Tibial artery (tissue), 4 donors: ENCODE measurements at regions not wholly inside any gene's neighbourhood (a gene's known extent, or its start where the extent isn't known, plus 50 kb on each side); places are given as distances from the start of the nearest gene placed in this dataset.

Experiments used
- DNase-seq, 2 donors: peaks; one replicate each; pipeline ENCODE4 v3.0.0-alpha.2; 2019
- H3K27ac ChIP-seq, 2 donors: fragments of 200-600 bp; sonication (generic) in 1 of 2; 1 replicate in 1 of 2; 2 replicates in 1 of 2; pipeline ENCODE4 v1.5.1; 2018 to 2019; ENCODE audit warnings: mild to moderate bottlenecking in 1 of 2
- H3K27me3 ChIP-seq, 2 donors: fragments of 200-600 bp; sonication (generic) in 1 of 2; one replicate each; pipeline versions ENCODE4 v1.5.1 to v1.6.0; 2016 to 2019
- H3K36me3 ChIP-seq, 3 donors: fragments of 200-600 bp; sonication (generic) in 2 of 3; one replicate each; pipeline ENCODE4 v1.5.1; 2016 to 2019; ENCODE audit warnings: mild to moderate bottlenecking in 2 of 3
- H3K4me1 ChIP-seq, 4 donors: fragments of 200-600 bp; sonication (generic) in 2 of 4; 1 replicate in 3 of 4; 2 replicates in 1 of 4; pipeline ENCODE4 v1.5.1; 2016 to 2019
- H3K4me3 ChIP-seq, 2 donors: fragments of 200-600 bp; sonication (generic) in 1 of 2; 1 replicate in 1 of 2; 2 replicates in 1 of 2; pipeline ENCODE4 v1.5.1; 2018 to 2019; ENCODE audit warnings: mild to moderate bottlenecking in 2 of 2
- H3K9me3 ChIP-seq, 3 donors: fragments of 200-600 bp; sonication (generic) in 1 of 3; one replicate each; pipeline ENCODE4 v1.5.1; 2016 to 2019
- intact Hi-C: fragments of 100-400 bp; cut with DNase I; formaldehyde crosslinking; loops from one replicate; pipeline ENCODE4 v1.15.0; 2023; ENCODE audit warnings: low total_unique reads
- TF ChIP-seq, protein P1 (sequence below), 2 experiments: fragments of 200-600 bp in 1 of 2; fragments of 450-650 bp in 1 of 2; IDR thresholded peaks; one replicate each; pipeline ENCODE4 v1.5.1; 2017 to 2019; ENCODE audit warnings: antibody characterized with exemption in 2 of 2, mild to moderate bottlenecking in 1 of 2, moderate library complexity in 1 of 2

DNA sequence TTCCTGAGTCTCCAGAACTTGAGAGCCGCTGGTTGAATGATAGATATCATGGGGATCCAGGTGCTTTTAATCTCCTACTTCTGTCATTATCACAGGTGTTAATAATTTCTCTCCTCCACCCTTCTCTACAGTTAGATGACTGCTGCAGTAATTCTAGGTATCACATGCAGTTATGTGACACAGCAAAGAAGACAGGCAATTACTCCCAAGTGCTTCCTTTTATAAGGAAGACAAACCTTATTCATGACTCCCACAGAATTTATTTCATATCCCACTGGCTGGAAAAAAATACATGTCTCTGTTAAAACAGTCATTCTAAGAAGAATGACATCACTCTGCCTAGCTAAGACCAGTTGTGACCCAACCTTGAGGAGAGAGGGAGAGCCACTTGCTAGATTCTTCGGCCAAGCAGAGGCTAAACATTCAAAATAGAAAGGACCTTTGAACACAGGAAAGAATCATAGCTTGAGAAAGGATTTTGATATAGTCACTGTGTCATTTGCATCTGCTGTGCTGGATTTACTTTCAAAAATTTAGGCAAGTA, 500.6 kb downstream of the SI start:
- Histone ChIP-seq H3K27me3 (no peaks in the 10 kb centered on the region), H3K4me1 (no peaks in the 10 kb centered on the region), H3K27ac (no peak overlapping the region), H3K9me3 (no peaks in the 10 kb centered on the region), H3K4me3 (no peak overlapping the region), H3K36me3 (no peaks in the 10 kb centered on the region)
- intact Hi-C loops = no loop called here
- TF ChIP-seq, protein P1, sequence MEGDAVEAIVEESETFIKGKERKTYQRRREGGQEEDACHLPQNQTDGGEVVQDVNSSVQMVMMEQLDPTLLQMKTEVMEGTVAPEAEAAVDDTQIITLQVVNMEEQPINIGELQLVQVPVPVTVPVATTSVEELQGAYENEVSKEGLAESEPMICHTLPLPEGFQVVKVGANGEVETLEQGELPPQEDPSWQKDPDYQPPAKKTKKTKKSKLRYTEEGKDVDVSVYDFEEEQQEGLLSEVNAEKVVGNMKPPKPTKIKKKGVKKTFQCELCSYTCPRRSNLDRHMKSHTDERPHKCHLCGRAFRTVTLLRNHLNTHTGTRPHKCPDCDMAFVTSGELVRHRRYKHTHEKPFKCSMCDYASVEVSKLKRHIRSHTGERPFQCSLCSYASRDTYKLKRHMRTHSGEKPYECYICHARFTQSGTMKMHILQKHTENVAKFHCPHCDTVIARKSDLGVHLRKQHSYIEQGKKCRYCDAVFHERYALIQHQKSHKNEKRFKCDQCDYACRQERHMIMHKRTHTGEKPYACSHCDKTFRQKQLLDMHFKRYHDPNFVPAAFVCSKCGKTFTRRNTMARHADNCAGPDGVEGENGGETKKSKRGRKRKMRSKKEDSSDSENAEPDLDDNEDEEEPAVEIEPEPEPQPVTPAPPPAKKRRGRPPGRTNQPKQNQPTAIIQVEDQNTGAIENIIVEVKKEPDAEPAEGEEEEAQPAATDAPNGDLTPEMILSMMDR (IDR thresholded peaks at IDR 0.05) = no peak
- no peak for DNase-seq

DNA sequence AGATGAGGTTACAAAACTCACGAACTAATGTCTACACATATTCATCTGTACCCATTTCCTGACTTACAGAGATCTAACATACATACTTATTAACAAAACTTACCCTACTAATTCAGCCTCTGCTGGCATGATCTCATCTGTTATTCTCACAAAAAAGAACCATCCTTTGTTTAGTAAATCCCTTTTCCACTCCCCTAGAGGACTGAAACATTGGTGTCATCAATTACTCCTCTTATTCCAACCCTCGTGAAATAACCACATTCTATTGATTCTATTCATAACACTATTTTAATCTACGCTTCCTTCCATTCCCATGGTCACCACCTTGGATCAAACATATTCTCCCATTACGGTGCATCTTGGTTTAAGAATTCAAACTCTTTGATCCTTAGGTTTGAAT, 505.9 kb downstream of the SI start:
- Histone ChIP-seq H3K4me3 (no peak overlapping the region), H3K27ac (no peak overlapping the region), H3K4me1 (no peaks in the 10 kb centered on the region), H3K27me3 (no peaks in the 10 kb centered on the region), H3K36me3 (no peaks in the 10 kb centered on the region), H3K9me3 (no peaks in the 10 kb centered on the region)
- DNase-seq = no peak
- TF ChIP-seq, protein P1 (IDR thresholded peaks at IDR 0.05) = no peak
- intact Hi-C loops = no loop called here

DNA sequence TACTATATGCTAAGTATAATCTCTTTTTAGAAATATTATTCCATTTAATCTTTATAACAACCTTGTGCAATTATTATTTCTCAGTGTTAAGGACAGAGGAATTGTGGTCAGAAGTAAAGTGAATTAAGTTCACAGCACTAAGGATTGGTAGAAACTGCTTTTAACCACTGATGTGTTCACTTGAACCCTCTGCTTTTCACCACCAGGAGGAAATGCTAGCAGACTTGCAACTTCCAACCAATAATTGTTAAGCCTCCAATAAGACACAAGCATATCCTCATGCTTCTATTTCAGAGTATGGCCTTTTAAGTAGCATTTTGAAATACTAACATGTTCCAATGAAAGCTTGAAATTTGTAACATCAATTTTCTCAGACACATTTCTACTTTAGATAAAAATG, 527.4 kb downstream of the SI start:
- TF ChIP-seq, protein P1 (IDR thresholded peaks at IDR 0.05) = no peak
- Histone ChIP-seq H3K9me3 (no peaks in the 10 kb centered on the region), H3K4me1 (no peaks in the 10 kb centered on the region), H3K27ac (no peak overlapping the region), H3K4me3 (no peak overlapping the region), H3K36me3 (no peaks in the 10 kb centered on the region), H3K27me3 (no peaks in the 10 kb centered on the region)
- no peak for DNase-seq
- intact Hi-C loops = no loop called here

DNA sequence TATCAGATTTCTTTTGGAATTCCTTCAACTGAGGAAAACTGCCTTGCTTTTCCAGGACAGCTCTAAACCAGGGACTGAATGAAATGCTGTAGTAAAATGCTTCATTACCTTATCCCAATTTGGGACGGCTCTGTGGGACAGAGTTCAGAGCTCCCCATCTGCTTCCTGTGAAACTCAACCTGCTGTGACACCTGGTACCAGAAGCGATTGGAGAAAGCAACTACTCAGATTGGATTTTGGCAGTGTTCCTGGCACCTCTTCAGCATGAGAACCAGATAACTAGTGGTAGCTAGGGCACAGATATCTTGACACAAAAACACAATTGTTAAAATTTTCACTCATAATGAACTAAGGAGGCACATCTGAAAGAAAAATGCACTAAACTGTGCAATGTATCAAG, 539.1 kb downstream of the SI start:
- Histone ChIP-seq H3K27me3 (no peaks in the 10 kb centered on the region), H3K4me1 (no peaks in the 10 kb centered on the region), H3K27ac (no peak overlapping the region), H3K9me3 (no peaks in the 10 kb centered on the region), H3K36me3 (no peaks in the 10 kb centered on the region), H3K4me3 (no peak overlapping the region)
- no peak for DNase-seq
- TF ChIP-seq, protein P1 (IDR thresholded peaks at IDR 0.05) = no peak
- intact Hi-C loops = no loop called here

DNA sequence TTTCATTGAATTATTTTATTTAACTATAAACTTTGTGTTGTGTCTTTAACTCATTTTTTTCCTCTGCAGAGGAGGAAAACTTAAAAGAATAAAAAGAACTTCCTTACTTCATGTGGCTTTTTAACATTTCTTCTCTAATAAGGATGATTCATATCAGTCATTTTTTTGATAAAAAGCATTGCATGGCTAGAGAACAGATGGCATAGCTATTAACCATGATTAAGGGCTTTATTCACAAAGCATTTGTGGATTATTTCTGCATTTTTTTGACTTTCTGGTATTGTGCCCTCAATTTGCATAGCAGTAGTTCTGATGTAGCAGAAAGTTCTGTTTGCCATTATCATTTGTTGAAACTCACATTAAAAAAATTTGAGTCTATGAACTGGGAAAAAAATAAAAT, 540.8 kb downstream of the SI start:
- Histone ChIP-seq H3K27me3 (no peaks in the 10 kb centered on the region), H3K4me3 (no peak overlapping the region), H3K27ac (no peak overlapping the region), H3K9me3 (no peaks in the 10 kb centered on the region), H3K36me3 (no peaks in the 10 kb centered on the region), H3K4me1 (no peaks in the 10 kb centered on the region)
- no peak for DNase-seq
- intact Hi-C loops = no loop called here
- TF ChIP-seq, protein P1 (IDR thresholded peaks at IDR 0.05) = no peak

DNA sequence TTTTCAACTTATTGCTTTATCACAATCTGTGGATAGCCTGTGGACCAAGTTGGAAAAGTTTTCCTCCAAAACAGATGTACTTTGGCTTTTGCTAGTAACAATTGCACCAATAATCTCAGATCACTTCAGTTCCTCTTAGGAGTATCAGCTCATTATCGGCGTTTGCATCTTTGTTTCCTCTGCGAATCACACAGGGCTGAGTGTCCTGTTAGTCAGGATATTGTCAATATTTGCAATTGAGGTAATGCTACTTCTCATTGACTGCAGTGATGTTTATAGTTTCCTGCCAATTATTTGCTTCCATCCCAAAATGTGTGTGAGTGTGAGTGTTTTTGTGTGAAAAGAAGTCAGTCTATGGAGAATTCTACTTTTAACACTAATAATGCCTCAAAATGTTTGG, 545.0 kb downstream of the SI start:
- Histone ChIP-seq H3K36me3 (no peaks in the 10 kb centered on the region), H3K4me1 (no peaks in the 10 kb centered on the region), H3K27ac (no peak overlapping the region), H3K9me3 (no peaks in the 10 kb centered on the region), H3K27me3 (no peaks in the 10 kb centered on the region), H3K4me3 (no peak overlapping the region)
- no peak for DNase-seq
- TF ChIP-seq, protein P1 (IDR thresholded peaks at IDR 0.05) = no peak
- intact Hi-C loops = no loop called here
